Astrocyte (in vitro differentiated cells and primary cell): ENCODE measurements at regions not wholly inside any gene's neighbourhood (a gene's known extent, or its start where the extent isn't known, plus 50 kb on each side); places are given as distances from the start of the nearest gene placed in this dataset.

Experiments used
- DNase-seq: peaks from one replicate; pipeline ENCODE4 v3.0.0-alpha.2; 2010; ENCODE audit warnings: low read depth
- FAIRE-seq: peaks from 2 replicates; lab custom pipeline; 2011; peaks lifted over from hg19 to GRCh38; lab: Jason Lieb, UNC
- H2AFZ ChIP-seq: 2 replicates; pipeline ENCODE4 v1.6.0; 2012; ENCODE audit warnings: low read depth, low read length, inconsistent platforms
- H3K27ac ChIP-seq: 2 replicates; pipeline ENCODE4 v1.5.1; 2011; ENCODE audit warnings: low read depth, low read length, inconsistent platforms
- H3K27me3 ChIP-seq: 2 replicates; pipeline ENCODE4 v1.6.0; 2011; ENCODE audit warnings: low read length, inconsistent platforms; ENCODE audit not compliant: insufficient read depth
- H3K36me3 ChIP-seq: 2 replicates; pipeline ENCODE4 v1.5.1; 2011; ENCODE audit warnings: low read length, inconsistent platforms; ENCODE audit not compliant: insufficient read depth
- H3K4me1 ChIP-seq: 2 replicates; pipeline ENCODE4 v1.5.1; 2011; ENCODE audit warnings: low read length, inconsistent platforms; ENCODE audit not compliant: insufficient read depth
- H3K4me2 ChIP-seq: 2 replicates; pipeline ENCODE4 v1.6.0; 2012; ENCODE audit warnings: low read length, inconsistent platforms
- H3K4me3 ChIP-seq: 2 replicates; pipeline ENCODE4 v1.5.1; 2011; ENCODE audit warnings: low read depth, mild to moderate bottlenecking, low read length, inconsistent platforms; ENCODE audit not compliant: insufficient read depth
- H3K79me2 ChIP-seq: 2 replicates; pipeline ENCODE4 v1.6.0; 2012; ENCODE audit warnings: mild to moderate bottlenecking, low read length, inconsistent platforms; ENCODE audit not compliant: insufficient read depth
- H3K9ac ChIP-seq: 2 replicates; pipeline ENCODE4 v1.6.0; 2012; ENCODE audit warnings: mild to moderate bottlenecking, low read length, inconsistent platforms
- H3K9me3 ChIP-seq: 2 replicates; pipeline ENCODE4 v1.5.1; 2012; ENCODE audit warnings: low read depth, mild to moderate bottlenecking, low read length, inconsistent platforms; ENCODE audit not compliant: insufficient read depth
- H4K20me1 ChIP-seq: 2 replicates; pipeline ENCODE4 v1.6.0; 2012; ENCODE audit warnings: low read length, inconsistent platforms; ENCODE audit not compliant: insufficient read depth
- H3K27ac Mint-ChIP-seq: one replicate; pipeline ENCODE4 v1.8.0; 2021; ENCODE audit warnings: mild to moderate bottlenecking, mixed read lengths; ENCODE audit not compliant: unreplicated experiment
- H3K27me3 Mint-ChIP-seq: one replicate; pipeline ENCODE4 v1.8.0; 2021; ENCODE audit warnings: low read depth, mixed read lengths; ENCODE audit not compliant: unreplicated experiment
- H3K36me3 Mint-ChIP-seq: one replicate; pipeline ENCODE4 v1.8.0; 2021; ENCODE audit warnings: low read depth, mixed read lengths; ENCODE audit not compliant: unreplicated experiment
- H3K4me1 Mint-ChIP-seq: one replicate; pipeline ENCODE4 v1.8.0; 2021; ENCODE audit warnings: low read depth, mixed read lengths; ENCODE audit not compliant: unreplicated experiment
- H3K4me3 Mint-ChIP-seq: one replicate; pipeline ENCODE4 v1.8.0; 2021; ENCODE audit warnings: mild to moderate bottlenecking, moderate library complexity, mixed read lengths; ENCODE audit not compliant: unreplicated experiment
- H3K9me3 Mint-ChIP-seq: one replicate; pipeline ENCODE4 v1.8.0; 2021; ENCODE audit warnings: mild to moderate bottlenecking, mixed read lengths; ENCODE audit not compliant: unreplicated experiment
- CTCF ChIP-seq: IDR thresholded peaks from 2 replicates; pipeline ENCODE4 v1.5.1; 2011; ENCODE audit warnings: low read depth, mild to moderate bottlenecking, inconsistent platforms, low read length, moderate library complexity; ENCODE audit not compliant: insufficient read depth
- EZH2 ChIP-seq: IDR thresholded peaks from 2 replicates; pipeline ENCODE4 v1.6.1; 2012; ENCODE audit warnings: mild to moderate bottlenecking, low read length, inconsistent platforms; ENCODE audit not compliant: insufficient read depth

GRCh38 chr15:77557564-77557963 is 75.1 kb downstream of the LINGO1 start:
- no peaks in the 10 kb centered on the region for H3K9me3 ChIP-seq
- Mint-ChIP-seq H3K4me3 (no peak overlapping the region), H3K36me3 (no peaks in the 10 kb centered on the region), H3K27me3 (peaks cover 40% of the 10 kb centered on the region), H3K9me3 (no peaks in the 10 kb centered on the region), H3K27ac (no peak overlapping the region), H3K4me1 (no peaks in the 10 kb centered on the region)
- no peak for TF ChIP-seq CTCF
- no peak for TF ChIP-seq EZH2
- no peak overlapping the region for H3K4me3 ChIP-seq
- H3K79me2 ChIP-seq = no peaks in the 10 kb centered on the region
- no peak overlapping the region for H3K27ac ChIP-seq
- no peaks in the 10 kb centered on the region for H3K27me3 ChIP-seq
- no peak overlapping the region for H3K4me2 ChIP-seq
- H3K36me3 ChIP-seq = no peaks in the 10 kb centered on the region
- no peak for DNase-seq
- no peak for FAIRE-seq
- H2AFZ ChIP-seq = no peak overlapping the region
- no peak overlapping the region for H3K9ac ChIP-seq
- H4K20me1 ChIP-seq = no peaks in the 10 kb centered on the region
- H3K4me1 ChIP-seq = no peaks in the 10 kb centered on the region

GRCh38 chr15:77557144-77557543 is 75.6 kb downstream of the LINGO1 start:
- Histone ChIP-seq H4K20me1 (no peaks in the 10 kb centered on the region), H3K4me1 (no peaks in the 10 kb centered on the region), H3K79me2 (no peaks in the 10 kb centered on the region), H3K27ac (no peak overlapping the region), H3K9ac (no peak overlapping the region), H3K4me2 (no peak overlapping the region), H3K36me3 (no peaks in the 10 kb centered on the region), H2AFZ (no peak overlapping the region), H3K4me3 (no peak overlapping the region), H3K27me3 (no peaks in the 10 kb centered on the region), H3K9me3 (no peaks in the 10 kb centered on the region)
- FAIRE-seq (no peak), DNase-seq (no peak)
- peaks cover 44% of the 10 kb centered on the region for H3K27me3 Mint-ChIP-seq
- no peaks in the 10 kb centered on the region for H3K4me1 Mint-ChIP-seq
- no peaks in the 10 kb centered on the region for H3K36me3 Mint-ChIP-seq
- no peak overlapping the region for H3K27ac Mint-ChIP-seq
- no peaks in the 10 kb centered on the region for H3K9me3 Mint-ChIP-seq
- no peak overlapping the region for H3K4me3 Mint-ChIP-seq
- TF ChIP-seq EZH2 = no peak
- no peak for TF ChIP-seq CTCF

- Histone ChIP-seq H3K4me2 (no peak overlapping the region), H3K9ac (no peak overlapping the region), H3K79me2 (no peaks in the 10 kb centered on the region), H3K9me3 (no peaks in the 10 kb centered on the region), H3K27ac (no peak overlapping the region), H3K4me3 (no peak overlapping the region), H2AFZ (no peak overlapping the region), H3K27me3 (no peaks in the 10 kb centered on the region), H3K36me3 (no peaks in the 10 kb centered on the region), H4K20me1 (no peaks in the 10 kb centered on the region), H3K4me1 (no peaks in the 10 kb centered on the region)
- Mint-ChIP-seq H3K27ac (no peak overlapping the region), H3K36me3 (no peaks in the 10 kb centered on the region), H3K9me3 (no peaks in the 10 kb centered on the region), H3K27me3 (peaks cover 46% of the 10 kb centered on the region), H3K4me3 (no peak overlapping the region), H3K4me1 (no peaks in the 10 kb centered on the region)
- FAIRE-seq (no peak), DNase-seq (no peak)
- TF ChIP-seq EZH2 = no peak
- no peak for TF ChIP-seq CTCF
Measured at GRCh38 chr15:77556622-77557021, 76.1 kb downstream of the LINGO1 start.
